IPS DF 19.7 (cell line): ENCODE measurements at regions not wholly inside any gene's neighbourhood (a gene's known extent, or its start where the extent isn't known, plus 50 kb on each side); places are given as distances from the start of the nearest gene placed in this dataset.
"Not testable (repeated sequence)": the region's sequence is repeated elsewhere in the genome, so short reads cannot be mapped to it uniquely, and the experiment has no call there.

Experiments
- DNase-seq: peaks from one replicate; pipeline ENCODE4 v3.0.0-alpha.2; 2013; ENCODE audit warnings: low read depth, low spot score

GRCh38 chr9:108456903-108457302, 398.9 kb downstream of the ACTL7B start:
- DNase-seq: no peak

GRCh38 chr9:108445431-108446071, 410.2 kb downstream of the ACTL7B start:
- DNase-seq: no peak

- DNase-seq: no peak
Observed at GRCh38 chr9:108444400-108445358, 411.1 kb downstream of the ACTL7B start.

GRCh38 chr9:108443741-108444140, 412.0 kb downstream of the ACTL7B start:
- DNase-seq: no peak

GRCh38 chr9:108443019-108443633, 412.7 kb downstream of the ACTL7B start:
- no peak for DNase-seq

- DNase-seq: no peak
Observed at GRCh38 chr9:108442627-108443018, 413.2 kb downstream of the ACTL7B start.

- DNase-seq: no peak
Observed at GRCh38 chr9:108441726-108442125, 414.1 kb downstream of the ACTL7B start.

GRCh38 chr9:108441251-108441650, 414.5 kb downstream of the ACTL7B start:
- DNase-seq: no peak

- DNase-seq: no peak
Observed at GRCh38 chr9:108439947-108440346, 415.8 kb downstream of the ACTL7B start.

GRCh38 chr9:108437656-108438055, 418.1 kb downstream of the ACTL7B start:
- DNase-seq: no peak

GRCh38 chr9:108436448-108436847, 419.3 kb downstream of the ACTL7B start:
- no peak for DNase-seq

GRCh38 chr9:108434502-108434901, 421.3 kb downstream of the ACTL7B start:
- no peak for DNase-seq

- DNase-seq: no peak
Observed at GRCh38 chr9:108434036-108434435, 421.8 kb downstream of the ACTL7B start.

- DNase-seq: no peak
Observed at GRCh38 chr9:108430655-108431054, 425.1 kb downstream of the ACTL7B start.

- DNase-seq: no peak
Observed at GRCh38 chr9:108427751-108428150, 428.0 kb downstream of the ACTL7B start.

- not testable (repeated sequence) for DNase-seq
Observed at GRCh38 chr9:108426421-108426940, 429.3 kb downstream of the ACTL7B start.

- DNase-seq: no peak
Observed at GRCh38 chr9:108423433-108423832, 432.4 kb downstream of the ACTL7B start.

- DNase-seq: no peak
Observed at GRCh38 chr9:108419379-108419778, 436.4 kb downstream of the ACTL7B start.

- DNase-seq: no peak
Observed at GRCh38 chr9:108417726-108418125, 438.1 kb downstream of the ACTL7B start.

GRCh38 chr9:108417312-108417711, 438.5 kb downstream of the ACTL7B start:
- DNase-seq: no peak

GRCh38 chr9:108416324-108416723, 439.5 kb downstream of the ACTL7B start:
- no peak for DNase-seq

GRCh38 chr9:108413809-108414208, 442.0 kb downstream of the ACTL7B start:
- DNase-seq: no peak
